GM12872 (cell line): ENCODE measurements at regions not wholly inside any gene's neighbourhood (a gene's known extent, or its start where the extent isn't known, plus 50 kb on each side); places are given as distances from the start of the nearest gene placed in this dataset.
A peak's percentile ranks its signal among the peaks of the same experiment; 100 is the strongest.

Experiments
- TF ChIP-seq, protein P1 (sequence below): IDR thresholded peaks from 3 replicates; pipeline ENCODE4 v1.5.1; 2011; ENCODE audit warnings: low read depth, mild to moderate bottlenecking, low read length, moderate library complexity; ENCODE audit not compliant: insufficient read depth

- TF ChIP-seq, protein P1, sequence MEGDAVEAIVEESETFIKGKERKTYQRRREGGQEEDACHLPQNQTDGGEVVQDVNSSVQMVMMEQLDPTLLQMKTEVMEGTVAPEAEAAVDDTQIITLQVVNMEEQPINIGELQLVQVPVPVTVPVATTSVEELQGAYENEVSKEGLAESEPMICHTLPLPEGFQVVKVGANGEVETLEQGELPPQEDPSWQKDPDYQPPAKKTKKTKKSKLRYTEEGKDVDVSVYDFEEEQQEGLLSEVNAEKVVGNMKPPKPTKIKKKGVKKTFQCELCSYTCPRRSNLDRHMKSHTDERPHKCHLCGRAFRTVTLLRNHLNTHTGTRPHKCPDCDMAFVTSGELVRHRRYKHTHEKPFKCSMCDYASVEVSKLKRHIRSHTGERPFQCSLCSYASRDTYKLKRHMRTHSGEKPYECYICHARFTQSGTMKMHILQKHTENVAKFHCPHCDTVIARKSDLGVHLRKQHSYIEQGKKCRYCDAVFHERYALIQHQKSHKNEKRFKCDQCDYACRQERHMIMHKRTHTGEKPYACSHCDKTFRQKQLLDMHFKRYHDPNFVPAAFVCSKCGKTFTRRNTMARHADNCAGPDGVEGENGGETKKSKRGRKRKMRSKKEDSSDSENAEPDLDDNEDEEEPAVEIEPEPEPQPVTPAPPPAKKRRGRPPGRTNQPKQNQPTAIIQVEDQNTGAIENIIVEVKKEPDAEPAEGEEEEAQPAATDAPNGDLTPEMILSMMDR, result no peak
Observed at GRCh38 chr20:53842301-53843099, 227.9 kb downstream of the BCAS1 start.

DNA sequence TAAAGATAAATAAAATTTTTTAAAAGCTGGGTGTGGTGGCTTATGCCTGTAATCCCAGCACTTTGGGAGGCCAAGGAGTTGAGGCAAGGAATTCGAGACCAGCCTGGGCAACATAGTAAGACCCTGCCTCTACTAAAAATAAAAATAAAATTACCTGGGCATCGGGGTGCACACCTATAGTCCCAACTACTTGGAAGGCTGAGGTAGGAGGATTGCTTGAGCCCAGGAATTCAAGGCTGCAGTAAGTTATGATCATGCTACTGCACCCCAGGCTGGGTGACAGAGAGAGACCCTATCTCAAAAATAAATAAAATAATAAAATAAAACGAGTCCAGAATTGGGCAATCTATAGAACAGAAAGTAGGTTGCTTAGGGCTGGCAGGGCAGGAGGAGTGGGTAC is 228.7 kb downstream of the BCAS1 start:
- TF ChIP-seq, protein P1, result no peak

DNA sequence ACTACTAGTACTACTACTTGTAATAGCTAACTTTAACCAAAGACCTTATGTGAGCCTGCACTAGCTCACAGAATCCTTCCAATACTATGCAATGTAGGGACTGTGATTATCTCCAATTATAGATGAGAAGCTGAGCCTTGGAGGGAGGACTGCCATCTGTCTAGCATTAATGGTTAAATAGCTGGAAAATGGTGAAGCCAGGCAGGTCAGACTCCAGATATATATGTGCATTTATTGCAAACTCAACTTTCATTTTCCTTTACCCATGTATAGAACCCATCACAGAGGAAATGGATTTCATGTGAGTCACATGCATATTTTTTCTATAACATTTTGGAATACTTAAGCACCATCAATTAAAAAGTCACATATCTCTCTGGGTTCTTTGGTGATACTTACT is 229.9 kb downstream of the BCAS1 start:
- TF ChIP-seq, protein P1, result no peak

DNA sequence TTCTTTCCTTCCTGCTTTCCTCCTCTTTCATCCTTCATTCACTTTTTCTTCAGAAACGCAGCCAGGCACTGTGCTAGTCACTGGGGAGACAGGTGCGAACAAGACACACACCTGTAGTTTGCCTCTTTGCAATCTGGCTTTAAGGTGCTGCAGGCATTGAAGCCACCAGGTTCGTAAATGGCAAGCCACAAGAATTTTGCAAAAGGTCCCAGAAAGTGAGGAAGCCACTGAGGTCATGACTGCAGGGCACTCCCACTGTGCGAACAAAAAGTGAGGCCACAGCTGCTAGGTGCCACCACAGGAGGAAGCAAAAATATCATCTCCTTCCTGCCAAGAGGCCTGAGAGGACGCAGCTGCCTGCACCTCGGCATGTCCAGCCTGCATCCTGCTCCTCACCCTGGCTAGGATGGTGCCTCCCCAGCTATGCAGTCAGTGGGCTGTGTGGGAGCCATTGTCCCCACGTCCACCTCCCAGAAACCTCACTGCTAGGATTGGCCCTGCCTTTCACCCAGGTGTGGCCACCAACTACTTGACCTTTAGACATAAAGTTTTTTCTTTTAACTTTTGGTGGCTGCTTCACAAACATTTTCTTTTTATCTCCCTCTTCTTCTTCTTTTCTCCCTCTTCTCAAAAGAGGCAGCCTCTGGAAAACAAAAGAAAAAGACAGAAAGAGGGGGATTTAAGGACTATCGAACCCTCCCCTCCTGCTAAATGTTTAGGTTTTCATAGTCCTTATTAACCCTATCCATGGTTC is 230.8 kb downstream of the BCAS1 start:
- TF ChIP-seq, protein P1, result 0 out of 3 replicates have a peak, but pooled peaks have one; percentile 5

DNA sequence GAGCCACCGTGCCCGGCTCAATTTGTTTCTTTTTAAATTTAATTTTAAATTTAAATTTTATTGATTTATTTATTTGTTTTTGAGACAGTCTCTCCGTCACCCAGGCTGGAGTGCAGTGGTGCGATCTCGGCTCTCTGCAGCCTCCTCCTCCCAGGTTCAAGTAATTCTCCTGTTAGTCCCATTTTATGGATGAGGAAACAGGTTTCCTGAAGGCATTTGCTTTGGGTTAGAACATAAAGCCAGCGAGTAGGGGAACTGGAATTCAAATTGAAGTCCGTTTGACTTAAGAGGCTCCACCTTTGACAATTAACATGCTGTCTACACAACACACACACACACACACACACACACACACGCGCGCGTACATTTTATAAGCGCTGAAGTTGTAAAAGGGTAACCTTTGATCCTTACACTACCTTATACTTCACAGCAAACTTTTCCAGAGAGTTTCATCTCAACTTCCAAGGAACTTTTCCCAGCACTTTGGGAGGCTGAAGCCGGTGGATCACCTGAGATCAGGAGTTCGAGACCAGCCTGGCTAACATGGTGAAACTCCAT is 232.0 kb downstream of the BCAS1 start:
- TF ChIP-seq, protein P1, result no peak

DNA sequence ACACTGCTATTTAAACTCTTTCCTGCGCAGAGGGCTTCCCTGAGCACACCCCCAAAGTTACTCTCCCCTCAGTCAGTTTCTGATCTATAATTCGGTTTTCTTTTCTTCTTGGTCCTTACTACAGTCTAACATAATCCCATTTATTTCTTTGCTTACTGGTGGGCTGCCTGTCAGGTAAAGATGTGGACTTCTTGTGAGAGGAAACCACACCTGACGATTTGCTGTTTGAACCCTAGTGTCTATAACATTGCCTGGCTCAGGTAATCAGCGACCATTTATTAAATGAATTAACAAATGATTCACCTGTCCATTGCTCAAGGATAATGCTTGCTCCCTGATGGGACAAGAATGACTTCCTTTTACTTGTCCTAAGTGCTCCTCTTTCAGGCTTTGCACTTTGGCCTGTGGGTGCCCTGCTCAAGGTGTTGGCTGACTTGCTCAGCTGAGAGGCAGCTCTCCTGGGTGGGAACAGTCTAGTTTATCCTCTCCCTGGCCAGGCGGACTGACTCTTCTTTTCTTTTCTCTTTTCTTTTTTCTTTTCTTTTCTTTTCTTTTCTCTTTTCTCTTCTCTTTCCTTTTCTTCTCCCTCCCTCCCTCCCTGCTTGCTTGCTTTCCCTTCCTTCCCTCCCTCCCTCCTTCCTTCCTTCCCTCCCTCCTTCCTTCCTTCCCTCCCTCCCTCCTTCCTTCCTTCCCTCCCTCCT is 233.1 kb downstream of the BCAS1 start:
- TF ChIP-seq, protein P1, result no peak

DNA sequence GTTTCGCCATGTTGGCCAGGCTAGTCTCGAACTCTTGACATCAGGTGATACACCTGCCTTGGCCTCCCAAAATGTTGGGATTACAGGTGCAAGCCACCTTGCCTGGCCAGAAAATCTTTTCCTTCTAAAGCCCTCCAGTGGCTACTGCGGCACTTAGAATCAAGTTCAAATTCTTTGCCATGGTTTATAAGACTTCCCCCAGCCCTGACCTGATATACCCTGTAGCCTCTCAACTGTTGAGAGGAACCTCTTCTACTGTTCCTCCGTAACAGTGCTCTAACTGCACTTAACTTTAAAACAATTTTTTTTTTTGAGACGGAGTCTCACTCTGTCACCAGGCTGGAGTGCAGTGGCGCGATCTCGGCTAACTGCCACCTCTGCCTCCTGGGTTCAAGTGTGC is 235.6 kb downstream of the BCAS1 start:
- TF ChIP-seq, protein P1, result no peak
